ENCODE measurements at regions not wholly inside any gene's neighbourhood (a gene's known extent, or its start where the extent isn't known, plus 50 kb on each side); places are given as distances from the start of the nearest gene placed in this dataset.

GRCh38 chr20:24203526-24204183, 215.1 kb upstream of the GGTLC1 start:
- Histone ChIP-seq H3K4me3 (ENCODE audit: low read length in 2 of 2) (no peak overlapping the region), H3K27ac (replicated peaks; ENCODE audit: low read length) (no peak overlapping the region), H3K4me2 (ENCODE audit: insufficient read depth, low read length, poor library complexity, severe bottlenecking) (no peak overlapping the region), H3K9ac (ENCODE audit: low read depth, low read length, poor library complexity) (no peak overlapping the region), H4K91ac (ENCODE audit: low read depth, low read length, poor library complexity) (no peak overlapping the region), H3K4ac (ENCODE audit: low read length) (no peak overlapping the region), H2BK5ac (ENCODE audit: low read length) (no peak overlapping the region), H2BK12ac (ENCODE audit: low read length) (no peak overlapping the region), H4K8ac (ENCODE audit: low read depth, low read length) (no peak overlapping the region), H2BK15ac (ENCODE audit: low read length) (no peak overlapping the region), H3K14ac (ENCODE audit: low read length) (no peak overlapping the region), H3K23ac (ENCODE audit: low read depth, low read length, poor library complexity) (no peak overlapping the region), H3K18ac (ENCODE audit: low read length) (no peak overlapping the region), H3K36me3 (replicated peaks in 1 of 2; ENCODE audit: control insufficient read depth in 2 of 2, insufficient read depth in 2 of 2, low read length in 2 of 2) (no peaks in the 10 kb centered on the region), H3K79me1 (ENCODE audit: low read depth, low read length) (no peaks in the 10 kb centered on the region), H2BK120ac (ENCODE audit: low read depth, low read length) (no peak overlapping the region), H2AK5ac (ENCODE audit: low read depth, low read length) (no peak overlapping the region), H3K9me3 (replicated peaks in 1 of 2; ENCODE audit: control insufficient read depth in 2 of 2, insufficient read depth in 1 of 2, low read depth in 1 of 2, low read length in 2 of 2) (peaks cover 0 to 7% of the 10 kb centered on the region in 2 donors), H2AFZ (ENCODE audit: low read length) (no peak overlapping the region), H3K4me1 (ENCODE audit: control insufficient read depth in 2 of 2, insufficient read depth in 1 of 2, low read depth in 1 of 2, low read length in 2 of 2) (peaks cover 0 to 7% of the 10 kb centered on the region in 2 donors), H3K27me3 (ENCODE audit: control insufficient read depth in 3 of 3, insufficient read depth in 3 of 3, low read depth in 1 of 3, low read length in 3 of 3) (no peaks in the 10 kb centered on the region)
- WGBS, 2 donors (ENCODE audit: extremely low coverage in 2 of 2, insufficient read length in 2 of 2, insufficient replicate concordance in 1 of 2), result no CpG with 5 or more reads among the region's 7 CpGs
- DNase-seq (ENCODE audit: low spot score), result no peak

- H2AFZ ChIP-seq (ENCODE audit: low read length), result no peak overlapping the region
- no peak overlapping the region for H4K91ac ChIP-seq (ENCODE audit: low read depth, low read length, poor library complexity)
- H3K18ac ChIP-seq (ENCODE audit: low read length), result no peak overlapping the region
- H3K79me1 ChIP-seq (ENCODE audit: low read depth, low read length), result no peaks in the 10 kb centered on the region
- H3K9me3 ChIP-seq (replicated peaks in 1 of 2; ENCODE audit: control insufficient read depth in 2 of 2, insufficient read depth in 1 of 2, low read depth in 1 of 2, low read length in 2 of 2), result no peaks in the 10 kb centered on the region
- no peak overlapping the region for H2BK5ac ChIP-seq (ENCODE audit: low read length)
- H4K8ac ChIP-seq (ENCODE audit: low read depth, low read length), result no peak overlapping the region
- H3K23ac ChIP-seq (ENCODE audit: low read depth, low read length, poor library complexity), result no peak overlapping the region
- no peak overlapping the region for H2BK12ac ChIP-seq (ENCODE audit: low read length)
- H3K27me3 ChIP-seq (ENCODE audit: control insufficient read depth in 3 of 3, insufficient read depth in 3 of 3, low read depth in 1 of 3, low read length in 3 of 3), result no peaks in the 10 kb centered on the region
- peaks cover 0 to 3% of the 10 kb centered on the region in 2 donors for H3K4me1 ChIP-seq (ENCODE audit: control insufficient read depth in 2 of 2, insufficient read depth in 1 of 2, low read depth in 1 of 2, low read length in 2 of 2)
- peak; percentile 24 for DNase-seq (ENCODE audit: low spot score)
- no peak overlapping the region for H3K4me3 ChIP-seq (ENCODE audit: low read length in 2 of 2)
- H3K27ac ChIP-seq (replicated peaks; ENCODE audit: low read length), result no peak overlapping the region
- no peaks in the 10 kb centered on the region for H3K36me3 ChIP-seq (replicated peaks in 1 of 2; ENCODE audit: control insufficient read depth in 2 of 2, insufficient read depth in 2 of 2, low read length in 2 of 2)
- H3K9ac ChIP-seq (ENCODE audit: low read depth, low read length, poor library complexity), result no peak overlapping the region
- H3K14ac ChIP-seq (ENCODE audit: low read length), result no peak overlapping the region
- H3K4me2 ChIP-seq (ENCODE audit: insufficient read depth, low read length, poor library complexity, severe bottlenecking), result no peak overlapping the region
- no peak overlapping the region for H2BK120ac ChIP-seq (ENCODE audit: low read depth, low read length)
- no CpG with 5 or more reads among the region's 6 CpGs for WGBS, 2 donors (ENCODE audit: extremely low coverage in 2 of 2, insufficient read length in 2 of 2, insufficient replicate concordance in 1 of 2)
- no peak overlapping the region for H3K4ac ChIP-seq (ENCODE audit: low read length)
- no peak overlapping the region for H2AK5ac ChIP-seq (ENCODE audit: low read depth, low read length)
- H2BK15ac ChIP-seq (ENCODE audit: low read length), result no peak overlapping the region
These were observed 210.9 kb upstream of the GGTLC1 start for GRCh38 chr20:24199501-24199900.

GRCh38 chr20:24194143-24194542, 205.6 kb upstream of the GGTLC1 start:
- DNase-seq (ENCODE audit: low spot score), result no peak
- Histone ChIP-seq H3K36me3 (replicated peaks in 1 of 2; ENCODE audit: control insufficient read depth in 2 of 2, insufficient read depth in 2 of 2, low read length in 2 of 2) (no peaks in the 10 kb centered on the region), H3K14ac (ENCODE audit: low read length) (no peak overlapping the region), H3K27me3 (ENCODE audit: control insufficient read depth in 3 of 3, insufficient read depth in 3 of 3, low read depth in 1 of 3, low read length in 3 of 3) (no peaks in the 10 kb centered on the region), H3K27ac (replicated peaks; ENCODE audit: low read length) (no peak overlapping the region), H2BK5ac (ENCODE audit: low read length) (no peak overlapping the region), H3K4me2 (ENCODE audit: insufficient read depth, low read length, poor library complexity, severe bottlenecking) (no peak overlapping the region), H3K18ac (ENCODE audit: low read length) (no peak overlapping the region), H2AFZ (ENCODE audit: low read length) (no peak overlapping the region), H3K9me3 (replicated peaks in 1 of 2; ENCODE audit: control insufficient read depth in 2 of 2, insufficient read depth in 1 of 2, low read depth in 1 of 2, low read length in 2 of 2) (no peaks in the 10 kb centered on the region), H3K4ac (ENCODE audit: low read length) (no peak overlapping the region), H3K4me3 (ENCODE audit: low read length in 2 of 2) (no peak overlapping the region), H4K8ac (ENCODE audit: low read depth, low read length) (no peak overlapping the region), H3K4me1 (ENCODE audit: control insufficient read depth in 2 of 2, insufficient read depth in 1 of 2, low read depth in 1 of 2, low read length in 2 of 2) (no peaks in the 10 kb centered on the region), H3K23ac (ENCODE audit: low read depth, low read length, poor library complexity) (no peak overlapping the region), H3K79me1 (ENCODE audit: low read depth, low read length) (no peaks in the 10 kb centered on the region), H2BK120ac (ENCODE audit: low read depth, low read length) (no peak overlapping the region), H2BK15ac (ENCODE audit: low read length) (no peak overlapping the region), H2BK12ac (ENCODE audit: low read length) (no peak overlapping the region), H2AK5ac (ENCODE audit: low read depth, low read length) (no peak overlapping the region), H4K91ac (ENCODE audit: low read depth, low read length, poor library complexity) (no peak overlapping the region), H3K9ac (ENCODE audit: low read depth, low read length, poor library complexity) (no peak overlapping the region)
- no CpG with 5 or more reads among the region's 3 CpGs for WGBS, 2 donors (ENCODE audit: extremely low coverage in 2 of 2, insufficient read length in 2 of 2, insufficient replicate concordance in 1 of 2)

GRCh38 chr20:24190905-24191304, 202.3 kb upstream of the GGTLC1 start:
- Histone ChIP-seq H3K23ac (ENCODE audit: low read depth, low read length, poor library complexity) (no peak overlapping the region), H3K27me3 (ENCODE audit: control insufficient read depth in 3 of 3, insufficient read depth in 3 of 3, low read depth in 1 of 3, low read length in 3 of 3) (no peaks in the 10 kb centered on the region), H4K91ac (ENCODE audit: low read depth, low read length, poor library complexity) (no peak overlapping the region), H2BK120ac (ENCODE audit: low read depth, low read length) (no peak overlapping the region), H3K4ac (ENCODE audit: low read length) (no peak overlapping the region), H2BK15ac (ENCODE audit: low read length) (no peak overlapping the region), H3K4me3 (ENCODE audit: low read length in 2 of 2) (no peak overlapping the region), H3K18ac (ENCODE audit: low read length) (no peak overlapping the region), H3K27ac (replicated peaks; ENCODE audit: low read length) (no peak overlapping the region), H3K36me3 (replicated peaks in 1 of 2; ENCODE audit: control insufficient read depth in 2 of 2, insufficient read depth in 2 of 2, low read length in 2 of 2) (no peaks in the 10 kb centered on the region), H3K14ac (ENCODE audit: low read length) (no peak overlapping the region), H3K9ac (ENCODE audit: low read depth, low read length, poor library complexity) (no peak overlapping the region), H2AK5ac (ENCODE audit: low read depth, low read length) (no peak overlapping the region), H2AFZ (ENCODE audit: low read length) (no peak overlapping the region), H3K9me3 (replicated peaks in 1 of 2; ENCODE audit: control insufficient read depth in 2 of 2, insufficient read depth in 1 of 2, low read depth in 1 of 2, low read length in 2 of 2) (no peaks in the 10 kb centered on the region), H2BK5ac (ENCODE audit: low read length) (no peak overlapping the region), H3K79me1 (ENCODE audit: low read depth, low read length) (no peaks in the 10 kb centered on the region), H4K8ac (ENCODE audit: low read depth, low read length) (no peak overlapping the region), H3K4me1 (ENCODE audit: control insufficient read depth in 2 of 2, insufficient read depth in 1 of 2, low read depth in 1 of 2, low read length in 2 of 2) (no peaks in the 10 kb centered on the region), H3K4me2 (ENCODE audit: insufficient read depth, low read length, poor library complexity, severe bottlenecking) (no peak overlapping the region), H2BK12ac (ENCODE audit: low read length) (no peak overlapping the region)
- no CpG with 5 or more reads among the region's 1 CpG for WGBS, 2 donors (ENCODE audit: extremely low coverage in 2 of 2, insufficient read length in 2 of 2, insufficient replicate concordance in 1 of 2)
- no peak for DNase-seq (ENCODE audit: low spot score)

Measured in neuronal stem cell (in vitro differentiated cells).